Vagina (tissue), 2 donors: ENCODE measurements at regions not wholly inside any gene's neighbourhood (a gene's known extent, or its start where the extent isn't known, plus 50 kb on each side); places are given as distances from the start of the nearest gene placed in this dataset.

ENCODE experiments used
- CTCF ChIP-seq, 3 experiments: fragments of 450-650 bp in 2 of 3; fragments of 200-600 bp in 1 of 3; sonication (generic) in 1 of 3; IDR thresholded peaks; one replicate each; pipeline ENCODE4 v1.5.1; 2017 to 2019; ENCODE audit warnings: antibody characterized with exemption in 3 of 3, mild to moderate bottlenecking in 2 of 3, moderate library complexity in 2 of 3
- POLR2AphosphoS5 ChIP-seq, 2 donors: sonication (generic); formaldehyde crosslinking; IDR thresholded peaks; one replicate each; pipeline ENCODE4 v1.9.0; 2017; ENCODE audit warnings: antibody characterized with exemption in 2 of 2, mild to moderate bottlenecking in 2 of 2, low read depth in 1 of 2; ENCODE audit not compliant: insufficient read depth in 1 of 2

- TF ChIP-seq CTCF (IDR thresholded peaks at IDR 0.05) (no peak), POLR2AphosphoS5 (IDR thresholded peaks at IDR 0.05; ENCODE audit: insufficient read depth in 1 of 2, low read depth in 1 of 2) (no peak)
Measured at GRCh38 chr1:229854620-229855019, 212.4 kb upstream of the GALNT2 start.
